B cell (primary cell): ENCODE measurements at regions not wholly inside any gene's neighbourhood (a gene's known extent, or its start where the extent isn't known, plus 50 kb on each side); places are given as distances from the start of the nearest gene placed in this dataset.

Source experiments
- EZH2 ChIP-seq: IDR thresholded peaks from 2 replicates; pipeline ENCODE4 v1.6.1; 2012; ENCODE audit warnings: borderline replicate concordance, low read depth, mild to moderate bottlenecking, moderate library complexity, low read length; ENCODE audit not compliant: insufficient read depth, poor library complexity, severe bottlenecking
- TF ChIP-seq, protein P1 (sequence below): fragments of 200-600 bp; IDR thresholded peaks from one replicate; pipeline ENCODE4 v1.8.0; 2022; ENCODE audit warnings: antibody characterized with exemption, mild to moderate bottlenecking

DNA sequence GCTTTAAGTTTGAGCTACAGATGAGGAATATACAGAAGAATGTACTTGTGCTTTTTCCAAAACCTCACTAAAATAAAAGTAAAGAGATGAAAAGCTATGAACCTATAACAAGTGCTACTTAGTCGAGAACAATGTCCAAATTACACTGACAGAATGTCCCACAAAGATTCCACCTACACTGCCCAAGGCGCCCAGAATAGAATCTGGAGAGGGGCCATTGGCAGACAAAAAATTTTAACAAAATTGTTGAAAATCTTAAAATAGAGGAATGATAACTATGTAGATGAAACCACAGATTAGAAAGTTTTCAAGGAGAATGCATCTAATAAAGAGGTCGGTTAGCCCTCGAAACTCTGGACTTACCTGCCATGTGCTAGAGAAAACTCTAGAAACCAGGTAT is 235.3 kb downstream of the CETN3 start:
- TF ChIP-seq, protein P1, sequence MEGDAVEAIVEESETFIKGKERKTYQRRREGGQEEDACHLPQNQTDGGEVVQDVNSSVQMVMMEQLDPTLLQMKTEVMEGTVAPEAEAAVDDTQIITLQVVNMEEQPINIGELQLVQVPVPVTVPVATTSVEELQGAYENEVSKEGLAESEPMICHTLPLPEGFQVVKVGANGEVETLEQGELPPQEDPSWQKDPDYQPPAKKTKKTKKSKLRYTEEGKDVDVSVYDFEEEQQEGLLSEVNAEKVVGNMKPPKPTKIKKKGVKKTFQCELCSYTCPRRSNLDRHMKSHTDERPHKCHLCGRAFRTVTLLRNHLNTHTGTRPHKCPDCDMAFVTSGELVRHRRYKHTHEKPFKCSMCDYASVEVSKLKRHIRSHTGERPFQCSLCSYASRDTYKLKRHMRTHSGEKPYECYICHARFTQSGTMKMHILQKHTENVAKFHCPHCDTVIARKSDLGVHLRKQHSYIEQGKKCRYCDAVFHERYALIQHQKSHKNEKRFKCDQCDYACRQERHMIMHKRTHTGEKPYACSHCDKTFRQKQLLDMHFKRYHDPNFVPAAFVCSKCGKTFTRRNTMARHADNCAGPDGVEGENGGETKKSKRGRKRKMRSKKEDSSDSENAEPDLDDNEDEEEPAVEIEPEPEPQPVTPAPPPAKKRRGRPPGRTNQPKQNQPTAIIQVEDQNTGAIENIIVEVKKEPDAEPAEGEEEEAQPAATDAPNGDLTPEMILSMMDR = no peak
- TF ChIP-seq EZH2 = no peak
